ENCODE measurements at regions not wholly inside any gene's neighbourhood (a gene's known extent, or its start where the extent isn't known, plus 50 kb on each side); places are given as distances from the start of the nearest gene placed in this dataset.

GRCh38 chr16:85207357-85207921 lies 95.2 kb upstream of the CIBAR2 start:
- no peaks in the 10 kb centered on the region for H3K27me3 ChIP-seq (ENCODE audit: insufficient read depth)
- peaks cover 10% of the 10 kb centered on the region for H3F3A ChIP-seq (replicated peaks; ENCODE audit: insufficient read depth)
- H3K79me2 ChIP-seq (ENCODE audit: insufficient read depth): peaks cover 13% of the 10 kb centered on the region; the same call in 1 of the 2 replicates
- 78% methylated on average over 11 of the region's 24 CpGs for WGBS (ENCODE audit: low lambda C conversion rate)
- H3K9ac ChIP-seq: no peak overlapping the region
- no peak overlapping the region; the same call in 1 of the 2 replicates for H3K4me2 ChIP-seq
- no peaks in the 10 kb centered on the region for H3K36me3 ChIP-seq (replicated peaks in 1 of 2; ENCODE audit: control insufficient read depth in 1 of 2, insufficient read depth in 2 of 2, low read length in 1 of 2)
- peak; percentile 86 for DNase-seq
- TF ChIP-seq EP300 (IDR thresholded peaks at IDR 0.05; ENCODE audit: borderline replicate concordance in 1 of 2, low read depth in 1 of 2, low read length in 1 of 2) (peak in 1 of 2 experiments; percentile 6; a peak in 1 of 4 replicates), RFX5 (IDR thresholded peaks at IDR 0.05; ENCODE audit: low read length) (no peak), NRF1 (IDR thresholded peaks at IDR 0.05; ENCODE audit: low read depth, low read length) (no peak)
- TF ChIP-seq, protein P1, sequence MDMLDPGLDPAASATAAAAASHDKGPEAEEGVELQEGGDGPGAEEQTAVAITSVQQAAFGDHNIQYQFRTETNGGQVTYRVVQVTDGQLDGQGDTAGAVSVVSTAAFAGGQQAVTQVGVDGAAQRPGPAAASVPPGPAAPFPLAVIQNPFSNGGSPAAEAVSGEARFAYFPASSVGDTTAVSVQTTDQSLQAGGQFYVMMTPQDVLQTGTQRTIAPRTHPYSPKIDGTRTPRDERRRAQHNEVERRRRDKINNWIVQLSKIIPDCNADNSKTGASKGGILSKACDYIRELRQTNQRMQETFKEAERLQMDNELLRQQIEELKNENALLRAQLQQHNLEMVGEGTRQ (IDR thresholded peaks at IDR 0.05; ENCODE audit: borderline replicate concordance, low read depth, low read length): no peak
- no peaks in the 10 kb centered on the region for H3K9me3 ChIP-seq
- no peak overlapping the region for H3K4me3 ChIP-seq (ENCODE audit: low read depth in 2 of 2, low read length in 1 of 2)
- H4K20me1 ChIP-seq (ENCODE audit: insufficient read depth): no peaks in the 10 kb centered on the region
- no peak overlapping the region for H2AFZ ChIP-seq (ENCODE audit: low read depth)
- H3K4me1 ChIP-seq (ENCODE audit: control insufficient read depth in 1 of 2, insufficient read depth in 2 of 2, low read depth in 1 of 2, low read length in 1 of 2): peaks cover 29 to 71% of the 10 kb centered on the region in 2 experiments; a peak in 3 of 4 replicates
- peak overlapping the region in 1 of 2 experiments; percentile 98; a peak in 2 of 4 replicates for H3K27ac ChIP-seq (ENCODE audit: low read depth in 2 of 2, low read length in 1 of 2)
- H3K9me2 ChIP-seq: no peaks in the 10 kb centered on the region
- CTCF ChIA-PET: interaction anchor here (0.6 to 1.7 kb wide), 3 partner anchors 9 to 93 kb away, joined by 3 to 8 read pairs (median 6); no protein-coding TSS in a partner anchor
- POLR2A ChIA-PET: interaction anchor here (1.7 kb wide), 1 partner anchor 12 kb away, joined by 7 read pairs; no protein-coding TSS in a partner anchor

- H3K9ac ChIP-seq: no peak overlapping the region
- no peaks in the 10 kb centered on the region for H3K9me2 ChIP-seq
- no peaks in the 10 kb centered on the region for H4K20me1 ChIP-seq (ENCODE audit: insufficient read depth)
- no peaks in the 10 kb centered on the region for H3K27me3 ChIP-seq (ENCODE audit: insufficient read depth)
- H3K79me2 ChIP-seq (ENCODE audit: insufficient read depth): peaks cover 13% of the 10 kb centered on the region; the same call in 1 of the 2 replicates
- no peak overlapping the region for H2AFZ ChIP-seq (ENCODE audit: low read depth)
- ChIA-PET CTCF (interaction anchor here (1.2 to 2.0 kb wide), 3 partner anchors 35 to 93 kb away, joined by 3 to 9 read pairs (median 8); no protein-coding TSS in a partner anchor), POLR2A (interaction anchor here (0.6 kb wide), 1 partner anchor 10 kb away, joined by 3 read pairs; no protein-coding TSS in a partner anchor)
- peaks cover 10% of the 10 kb centered on the region for H3F3A ChIP-seq (replicated peaks; ENCODE audit: insufficient read depth)
- no peak overlapping the region for H3K4me2 ChIP-seq
- no peak for DNase-seq
- TF ChIP-seq RAD21 (IDR thresholded peaks at IDR 0.05; ENCODE audit: low read length): no peak
- no peak for TF ChIP-seq EZH2phosphoT487 (IDR thresholded peaks at IDR 0.05; ENCODE audit: borderline replicate concordance, low read depth)
- no peak for TF ChIP-seq EP300 (IDR thresholded peaks at IDR 0.05; ENCODE audit: borderline replicate concordance in 1 of 2, low read depth in 1 of 2, low read length in 1 of 2)
- TF ChIP-seq ZBTB33 (IDR thresholded peaks at IDR 0.05; ENCODE audit: borderline replicate concordance, low read depth): no peak
- no peaks in the 10 kb centered on the region for H3K36me3 ChIP-seq (replicated peaks in 1 of 2; ENCODE audit: control insufficient read depth in 1 of 2, insufficient read depth in 2 of 2, low read length in 1 of 2)
- peaks cover 27 to 66% of the 10 kb centered on the region in 2 experiments; a peak in 3 of 4 replicates for H3K4me1 ChIP-seq (ENCODE audit: control insufficient read depth in 1 of 2, insufficient read depth in 2 of 2, low read depth in 1 of 2, low read length in 1 of 2)
- no peaks in the 10 kb centered on the region for H3K9me3 ChIP-seq
- H3K4me3 ChIP-seq (ENCODE audit: low read depth in 2 of 2, low read length in 1 of 2): no peak overlapping the region
- WGBS (ENCODE audit: low lambda C conversion rate): 94% methylated on average over 16 of the region's 17 CpGs
- H3K27ac ChIP-seq (ENCODE audit: low read depth in 2 of 2, low read length in 1 of 2): peak overlapping the region in 1 of 2 experiments; percentile 98; a peak in 2 of 4 replicates
These were observed 95.9 kb upstream of the CIBAR2 start for GRCh38 chr16:85208181-85208580.
